Caco-2 (cell line): ENCODE measurements at regions not wholly inside any gene's neighbourhood (a gene's known extent, or its start where the extent isn't known, plus 50 kb on each side); places are given as distances from the start of the nearest gene placed in this dataset.

Experiments used
- BruUV-seq: library from RNA; stranded (reverse); fragments of 400-500 nt; replicated peaks from 2 replicates; lab custom pipeline; 2021; lab: Mats Ljungman, UMichigan
- CTCF ChIA-PET: fragments of 300-600 bp; sonication (Branson Sonifier 250); formaldehyde crosslinking; loops from one replicate; lab custom pipeline; 2022; ENCODE audit warnings: antibody characterized with exemption; lab: Charles Lee
- POLR2A ChIA-PET: fragments of 300-600 bp; sonication (Branson Sonifier 250); formaldehyde crosslinking; loops from one replicate; lab custom pipeline; 2022; ENCODE audit warnings: antibody characterized with exemption; lab: Charles Lee
- DNase-seq, 2 experiments: peaks; one replicate each; pipeline versions ENCODE4 v3.0.0 to v3.0.0-alpha.2; 2020 to 2022
- H3K27me3 ChIP-seq: replicated peaks from 2 replicates; pipeline ENCODE4 v1.6.0; 2011; ENCODE audit warnings: low read length; ENCODE audit not compliant: control insufficient read depth, insufficient read depth
- H3K36me3 ChIP-seq: 2 replicates; pipeline ENCODE4 v1.5.1; 2011; ENCODE audit warnings: low read length; ENCODE audit not compliant: control insufficient read depth, insufficient read depth
- H3K4me1 ChIP-seq: fragments of 250-450 bp; sonication (Bioruptor Pico); 2 replicates; pipeline ENCODE4 v1.5.1; 2020; ENCODE audit warnings: mild to moderate bottlenecking
- H3K4me3 ChIP-seq: 2 replicates; pipeline ENCODE4 v1.5.1; 2011; ENCODE audit warnings: low read depth, mild to moderate bottlenecking, control low read depth, low read length
- H3K9me3 ChIP-seq: fragments of 250-450 bp; sonication (Bioruptor Pico); 2 replicates; pipeline ENCODE4 v1.5.1; 2020; ENCODE audit warnings: mild to moderate bottlenecking, moderate library complexity
- H3K27ac Mint-ChIP-seq: one replicate; pipeline ENCODE4 v1.8.0; 2022; ENCODE audit warnings: mixed read lengths; ENCODE audit not compliant: unreplicated experiment
- H3K27me3 Mint-ChIP-seq: one replicate; pipeline ENCODE4 v1.8.0; 2022; ENCODE audit warnings: mixed read lengths; ENCODE audit not compliant: insufficient read depth, unreplicated experiment
- H3K36me3 Mint-ChIP-seq: one replicate; pipeline ENCODE4 v1.8.0; 2022; ENCODE audit warnings: mild to moderate bottlenecking, mixed read lengths; ENCODE audit not compliant: insufficient read depth, unreplicated experiment
- H3K4me1 Mint-ChIP-seq: one replicate; pipeline ENCODE4 v1.8.0; 2022; ENCODE audit warnings: low read depth, mixed read lengths; ENCODE audit not compliant: unreplicated experiment
- H3K4me3 Mint-ChIP-seq: one replicate; pipeline ENCODE4 v1.8.0; 2022; ENCODE audit warnings: mild to moderate bottlenecking, moderate library complexity, mixed read lengths; ENCODE audit not compliant: unreplicated experiment
- H3K9me3 Mint-ChIP-seq: one replicate; pipeline ENCODE4 v1.8.0; 2022; ENCODE audit warnings: mixed read lengths; ENCODE audit not compliant: unreplicated experiment
- CTCF ChIP-seq, 2 experiments: fragments of 200-600 bp in 1 of 2; IDR thresholded peaks; 1 replicate in 1 of 2; 2 replicates in 1 of 2; pipeline versions ENCODE4 v1.5.1 to v1.8.0; 2011 to 2022; ENCODE audit warnings: antibody characterized with exemption in 1 of 2, control low read depth in 1 of 2, inconsistent platforms in 1 of 2, low read depth in 1 of 2, low read length in 1 of 2, mild to moderate bottlenecking in 1 of 2, moderate library complexity in 1 of 2; ENCODE audit not compliant: insufficient read depth in 1 of 2, severe bottlenecking in 1 of 2, unreplicated experiment in 1 of 2
- intact Hi-C: fragments of 100-400 bp; cut with micrococcal nuclease; formaldehyde crosslinking; loops from one replicate; pipeline ENCODE4 v1.10.0; 2022; ENCODE audit not compliant: unreplicated experiment

GRCh38 chr1:2874207-2874606 lies 72.7 kb upstream of the TTC34 start:
- no peak for TF ChIP-seq CTCF (IDR thresholded peaks at IDR 0.05; ENCODE audit: insufficient read depth in 1 of 2, low read depth in 1 of 2, low read length in 1 of 2, severe bottlenecking in 1 of 2, unreplicated experiment in 1 of 2)
- no peaks in the 10 kb centered on the region for H3K9me3 ChIP-seq
- H3K36me3 ChIP-seq = no peaks in the 10 kb centered on the region
- no TSS peak for BruUV-seq
- H3K9me3 Mint-ChIP-seq = no peaks in the 10 kb centered on the region
- POLR2A ChIA-PET = no interaction called here
- intact Hi-C loops = no loop called here
- no peak overlapping the region for H3K4me3 ChIP-seq
- H3K4me3 Mint-ChIP-seq = no peak overlapping the region
- no peak for DNase-seq
- CTCF ChIA-PET = no interaction called here
- no peaks in the 10 kb centered on the region for H3K27me3 ChIP-seq
- no peaks in the 10 kb centered on the region for H3K4me1 Mint-ChIP-seq
- H3K36me3 Mint-ChIP-seq = no peaks in the 10 kb centered on the region
- no peak overlapping the region for H3K27ac Mint-ChIP-seq
- peaks cover 4% of the 10 kb centered on the region for H3K27me3 Mint-ChIP-seq
- H3K4me1 ChIP-seq = no peaks in the 10 kb centered on the region

DNA sequence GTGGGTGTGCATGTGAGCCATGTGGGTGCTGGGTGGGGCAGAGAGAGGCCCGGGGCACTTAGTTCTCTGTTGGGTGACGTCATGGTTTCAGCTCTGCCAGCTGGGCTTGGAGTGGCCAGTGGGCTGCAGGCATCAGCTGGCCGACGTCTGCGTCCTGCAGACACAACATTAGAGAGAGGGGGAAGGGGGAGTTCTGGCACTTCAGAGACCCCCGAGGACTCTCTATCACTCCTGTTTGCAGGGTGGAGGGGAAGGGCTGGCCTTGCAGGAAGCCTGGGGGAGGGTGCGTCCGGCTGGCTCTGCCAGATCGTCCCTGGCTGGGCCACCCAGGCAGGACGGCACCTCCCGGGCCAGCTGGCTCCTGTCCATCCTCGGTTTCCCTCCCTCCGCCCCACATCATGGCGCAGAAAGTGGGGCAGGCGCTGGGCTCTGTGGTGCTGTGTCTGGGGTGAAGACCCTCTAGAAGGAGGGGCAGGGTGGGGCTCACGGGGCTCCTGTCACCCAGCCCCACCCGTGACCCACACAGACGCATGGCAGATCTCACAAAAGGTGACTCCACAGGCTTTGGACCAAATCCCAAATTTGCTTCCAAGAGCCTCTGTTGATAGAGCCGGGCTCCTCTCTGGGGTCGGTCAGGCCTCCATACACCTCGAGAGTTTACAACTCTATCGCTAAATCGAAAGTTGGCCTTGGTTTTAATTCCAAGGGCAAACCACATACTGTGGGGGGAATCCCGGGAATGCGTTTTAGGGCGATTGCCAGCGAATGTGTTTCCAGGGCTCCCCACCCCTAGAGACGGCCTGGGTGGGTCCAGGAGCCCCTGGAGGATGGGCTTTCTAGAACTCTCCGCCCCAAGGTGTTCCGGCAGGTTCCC lies 73.4 kb upstream of the TTC34 start:
- BruUV-seq = no TSS peak
- no peak for DNase-seq
- no peak overlapping the region for H3K4me3 Mint-ChIP-seq
- ChIA-PET POLR2A (no interaction called here), CTCF (interaction anchor here (0.5 kb wide), 1 partner anchor 283 kb away, joined by 3 read pairs; no protein-coding TSS in a partner anchor)
- no peaks in the 10 kb centered on the region for H3K9me3 Mint-ChIP-seq
- H3K27ac Mint-ChIP-seq = no peak overlapping the region
- TF ChIP-seq CTCF (IDR thresholded peaks at IDR 0.05; ENCODE audit: insufficient read depth in 1 of 2, low read depth in 1 of 2, low read length in 1 of 2, severe bottlenecking in 1 of 2, unreplicated experiment in 1 of 2) = no peak
- Histone ChIP-seq H3K9me3 (no peaks in the 10 kb centered on the region), H3K4me1 (no peaks in the 10 kb centered on the region), H3K36me3 (no peaks in the 10 kb centered on the region), H3K27me3 (no peaks in the 10 kb centered on the region), H3K4me3 (no peak overlapping the region)
- no peaks in the 10 kb centered on the region for H3K4me1 Mint-ChIP-seq
- peaks cover 4% of the 10 kb centered on the region for H3K27me3 Mint-ChIP-seq
- no peaks in the 10 kb centered on the region for H3K36me3 Mint-ChIP-seq
- intact Hi-C loops = no loop called here

- Mint-ChIP-seq H3K4me1 (no peaks in the 10 kb centered on the region), H3K27me3 (peaks cover 4% of the 10 kb centered on the region), H3K27ac (no peak overlapping the region), H3K36me3 (no peaks in the 10 kb centered on the region), H3K9me3 (no peaks in the 10 kb centered on the region), H3K4me3 (no peak overlapping the region)
- Histone ChIP-seq H3K9me3 (no peaks in the 10 kb centered on the region), H3K4me3 (no peak overlapping the region), H3K36me3 (no peaks in the 10 kb centered on the region), H3K4me1 (no peaks in the 10 kb centered on the region), H3K27me3 (no peaks in the 10 kb centered on the region)
- TF ChIP-seq CTCF (IDR thresholded peaks at IDR 0.05; ENCODE audit: insufficient read depth in 1 of 2, low read depth in 1 of 2, low read length in 1 of 2, severe bottlenecking in 1 of 2, unreplicated experiment in 1 of 2) = peak; percentile 33 to 66
- intact Hi-C loops = no loop called here
- ChIA-PET CTCF (interaction anchor here (0.5 kb wide), 1 partner anchor 282 kb away, joined by 3 read pairs; no protein-coding TSS in a partner anchor), POLR2A (no interaction called here)
- no TSS peak for BruUV-seq
- peak in 1 of 2 experiments; percentile 47 for DNase-seq
These were observed 74.4 kb upstream of the TTC34 start for GRCh38 chr1:2875707-2876561.
